PC-9 (cell line): ENCODE measurements at regions not wholly inside any gene's neighbourhood (a gene's known extent, or its start where the extent isn't known, plus 50 kb on each side); places are given as distances from the start of the nearest gene placed in this dataset.

Experiments
- EZH2 ChIP-seq: fragments of 200-600 bp; sonication (generic); IDR thresholded peaks from 2 replicates; pipeline ENCODE4 v1.8.0; 2017; ENCODE audit warnings: antibody characterized with exemption, low read depth
- TF ChIP-seq, protein P1 (sequence below): fragments of 200-600 bp; sonication (generic); conservative IDR thresholded peaks from 2 replicates; pipeline ENCODE4 v1.6.1; 2017; ENCODE audit warnings: mixed run types, antibody characterized with exemption, mild to moderate bottlenecking, moderate library complexity

DNA sequence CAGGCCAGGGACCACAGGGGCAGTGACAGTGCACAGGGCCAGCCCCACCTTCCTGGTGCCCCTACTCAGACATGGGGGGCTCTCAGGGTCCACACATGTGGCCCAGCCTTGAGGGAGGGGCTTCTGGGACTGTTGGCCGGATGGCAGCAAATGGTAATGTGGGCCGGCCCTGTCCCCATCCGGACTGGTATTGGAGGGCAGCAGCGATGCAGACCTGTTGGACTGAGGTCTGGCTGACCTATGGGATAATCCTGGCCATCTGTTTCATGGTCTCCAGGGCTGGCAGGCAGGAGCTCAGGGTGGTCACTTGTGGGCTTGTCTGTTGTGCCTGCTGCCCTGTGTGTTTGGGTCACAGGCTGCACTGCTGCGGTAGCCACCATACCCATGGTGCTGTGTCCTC lies 387.5 kb downstream of the TMEM121 start:
- TF ChIP-seq, protein P1, sequence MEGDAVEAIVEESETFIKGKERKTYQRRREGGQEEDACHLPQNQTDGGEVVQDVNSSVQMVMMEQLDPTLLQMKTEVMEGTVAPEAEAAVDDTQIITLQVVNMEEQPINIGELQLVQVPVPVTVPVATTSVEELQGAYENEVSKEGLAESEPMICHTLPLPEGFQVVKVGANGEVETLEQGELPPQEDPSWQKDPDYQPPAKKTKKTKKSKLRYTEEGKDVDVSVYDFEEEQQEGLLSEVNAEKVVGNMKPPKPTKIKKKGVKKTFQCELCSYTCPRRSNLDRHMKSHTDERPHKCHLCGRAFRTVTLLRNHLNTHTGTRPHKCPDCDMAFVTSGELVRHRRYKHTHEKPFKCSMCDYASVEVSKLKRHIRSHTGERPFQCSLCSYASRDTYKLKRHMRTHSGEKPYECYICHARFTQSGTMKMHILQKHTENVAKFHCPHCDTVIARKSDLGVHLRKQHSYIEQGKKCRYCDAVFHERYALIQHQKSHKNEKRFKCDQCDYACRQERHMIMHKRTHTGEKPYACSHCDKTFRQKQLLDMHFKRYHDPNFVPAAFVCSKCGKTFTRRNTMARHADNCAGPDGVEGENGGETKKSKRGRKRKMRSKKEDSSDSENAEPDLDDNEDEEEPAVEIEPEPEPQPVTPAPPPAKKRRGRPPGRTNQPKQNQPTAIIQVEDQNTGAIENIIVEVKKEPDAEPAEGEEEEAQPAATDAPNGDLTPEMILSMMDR: no peak
- no peak for TF ChIP-seq EZH2
